ENCODE measurements at regions not wholly inside any gene's neighbourhood (a gene's known extent, or its start where the extent isn't known, plus 50 kb on each side); places are given as distances from the start of the nearest gene placed in this dataset.

DNA sequence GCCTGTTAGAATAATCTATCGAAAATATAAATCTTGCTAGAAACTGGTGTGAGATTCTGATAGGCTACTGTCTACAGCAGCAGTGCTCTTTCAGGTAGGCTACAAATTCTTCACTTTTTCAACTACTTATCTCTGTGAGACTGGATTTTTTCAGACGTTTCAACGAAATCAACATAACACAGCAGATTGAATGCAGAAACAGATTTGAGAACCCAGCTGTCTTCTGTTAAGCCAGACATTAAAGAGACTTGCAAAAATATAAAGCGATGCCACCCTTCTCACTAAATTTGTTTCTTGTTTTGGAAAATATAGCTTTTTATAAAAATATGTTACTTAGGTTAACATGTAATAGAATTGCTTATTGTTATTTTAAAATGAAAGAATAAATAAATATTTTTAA is 140.6 kb upstream of the PHACTR1 start:
- Histone ChIP-seq H3K27me3 (replicated peaks; ENCODE audit: control insufficient read depth, insufficient read depth, low read length) (no peaks in the 10 kb centered on the region), H3K9ac (ENCODE audit: low read length) (no peak overlapping the region), H3K4me1 (ENCODE audit: control insufficient read depth, insufficient read depth, low read length) (peaks cover 35% of the 10 kb centered on the region), H3K9me3 (ENCODE audit: control insufficient read depth, low read length) (no peaks in the 10 kb centered on the region), H3K4me3 (ENCODE audit: low read length) (no peak overlapping the region), H3K36me3 (ENCODE audit: control insufficient read depth, insufficient read depth, low read length, severe bottlenecking) (no peaks in the 10 kb centered on the region)
- no peak for DNase-seq (ENCODE audit: low read depth)

GRCh38 chr6:12576389-12576788 is 140.2 kb upstream of the PHACTR1 start:
- H3K9ac ChIP-seq (ENCODE audit: low read length): no peak overlapping the region
- no peak overlapping the region for H3K4me3 ChIP-seq (ENCODE audit: low read length)
- DNase-seq (ENCODE audit: low read depth): peak; percentile 60
- peaks cover 35% of the 10 kb centered on the region for H3K4me1 ChIP-seq (ENCODE audit: control insufficient read depth, insufficient read depth, low read length)
- no peaks in the 10 kb centered on the region for H3K27me3 ChIP-seq (replicated peaks; ENCODE audit: control insufficient read depth, insufficient read depth, low read length)
- no peaks in the 10 kb centered on the region for H3K36me3 ChIP-seq (ENCODE audit: control insufficient read depth, insufficient read depth, low read length, severe bottlenecking)
- no peaks in the 10 kb centered on the region for H3K9me3 ChIP-seq (ENCODE audit: control insufficient read depth, low read length)

DNA sequence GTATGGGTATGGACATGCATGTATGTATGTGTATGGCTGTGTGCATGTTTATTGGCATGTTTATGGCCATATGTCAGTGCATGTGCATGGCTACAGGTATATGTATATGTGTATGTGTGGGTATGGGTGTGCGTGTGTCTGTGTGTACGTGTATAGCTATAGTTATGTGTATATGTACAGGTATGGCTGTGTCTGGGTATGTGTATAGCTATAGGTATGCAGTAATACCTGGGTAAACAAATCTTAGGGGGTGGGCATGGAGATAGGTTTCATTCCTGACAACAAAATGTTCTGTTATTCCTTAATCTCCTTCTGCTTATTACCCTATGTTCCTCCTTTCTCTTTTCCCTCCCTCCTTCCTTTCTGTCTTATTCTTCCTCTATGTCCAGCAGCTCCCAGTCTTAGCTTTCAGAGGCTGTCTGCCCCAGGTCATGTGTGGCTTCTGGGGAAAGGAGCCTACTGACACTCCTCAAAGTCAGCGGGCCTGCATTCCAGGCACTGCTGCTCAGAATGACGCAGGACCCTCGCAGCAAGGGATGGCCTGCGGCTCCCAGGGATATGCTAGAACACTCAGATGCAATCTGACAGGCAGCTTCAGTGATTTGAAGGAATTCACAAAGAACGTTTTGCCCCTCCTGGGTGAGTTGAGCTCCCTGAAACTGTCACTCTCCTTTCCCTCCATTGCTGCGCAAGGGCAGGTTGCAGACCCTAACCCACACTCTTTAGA is 139.3 kb upstream of the PHACTR1 start:
- peaks cover 35% of the 10 kb centered on the region for H3K4me1 ChIP-seq (ENCODE audit: control insufficient read depth, insufficient read depth, low read length)
- no peak for DNase-seq (ENCODE audit: low read depth)
- H3K27me3 ChIP-seq (replicated peaks; ENCODE audit: control insufficient read depth, insufficient read depth, low read length): no peaks in the 10 kb centered on the region
- H3K9me3 ChIP-seq (ENCODE audit: control insufficient read depth, low read length): no peaks in the 10 kb centered on the region
- peak overlapping the region; percentile 7 for H3K9ac ChIP-seq (ENCODE audit: low read length)
- H3K4me3 ChIP-seq (ENCODE audit: low read length): no peak overlapping the region
- H3K36me3 ChIP-seq (ENCODE audit: control insufficient read depth, insufficient read depth, low read length, severe bottlenecking): no peaks in the 10 kb centered on the region

GRCh38 chr6:12578097-12578496 is 138.5 kb upstream of the PHACTR1 start:
- Histone ChIP-seq H3K9ac (ENCODE audit: low read length) (no peak overlapping the region), H3K9me3 (ENCODE audit: control insufficient read depth, low read length) (no peaks in the 10 kb centered on the region), H3K27me3 (replicated peaks; ENCODE audit: control insufficient read depth, insufficient read depth, low read length) (no peaks in the 10 kb centered on the region), H3K36me3 (ENCODE audit: control insufficient read depth, insufficient read depth, low read length, severe bottlenecking) (no peaks in the 10 kb centered on the region), H3K4me3 (ENCODE audit: low read length) (no peak overlapping the region), H3K4me1 (ENCODE audit: control insufficient read depth, insufficient read depth, low read length) (peaks cover 30% of the 10 kb centered on the region)
- no peak for DNase-seq (ENCODE audit: low read depth)

- DNase-seq (ENCODE audit: low read depth): no peak
- Histone ChIP-seq H3K9me3 (ENCODE audit: control insufficient read depth, low read length) (no peaks in the 10 kb centered on the region), H3K9ac (ENCODE audit: low read length) (no peak overlapping the region), H3K36me3 (ENCODE audit: control insufficient read depth, insufficient read depth, low read length, severe bottlenecking) (no peaks in the 10 kb centered on the region), H3K4me1 (ENCODE audit: control insufficient read depth, insufficient read depth, low read length) (peaks cover 24% of the 10 kb centered on the region), H3K4me3 (ENCODE audit: low read length) (no peak overlapping the region), H3K27me3 (replicated peaks; ENCODE audit: control insufficient read depth, insufficient read depth, low read length) (no peaks in the 10 kb centered on the region)
Measured at GRCh38 chr6:12578751-12579150, 137.8 kb upstream of the PHACTR1 start.

DNA sequence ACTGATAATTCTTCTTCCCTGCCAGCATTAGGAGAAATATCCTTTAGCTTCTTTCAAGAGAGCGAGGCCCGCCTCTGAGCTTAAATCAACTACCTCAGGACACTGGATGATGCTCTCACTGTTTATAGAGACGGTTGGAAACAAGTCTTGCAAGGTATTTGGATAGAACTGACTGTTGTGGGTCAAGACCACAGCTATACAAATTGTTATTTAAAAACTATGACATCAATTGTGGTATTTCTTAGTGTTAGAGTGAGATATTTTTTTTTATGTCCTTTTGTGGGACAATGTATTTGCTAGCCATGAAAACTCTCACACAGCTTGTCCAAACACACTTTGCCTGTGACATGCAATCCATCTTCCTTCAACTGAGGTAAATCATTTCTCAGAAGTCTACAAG is 136.3 kb upstream of the PHACTR1 start:
- no peaks in the 10 kb centered on the region for H3K36me3 ChIP-seq (ENCODE audit: control insufficient read depth, insufficient read depth, low read length, severe bottlenecking)
- no peak for DNase-seq (ENCODE audit: low read depth)
- H3K4me1 ChIP-seq (ENCODE audit: control insufficient read depth, insufficient read depth, low read length): peaks cover 23% of the 10 kb centered on the region
- no peaks in the 10 kb centered on the region for H3K9me3 ChIP-seq (ENCODE audit: control insufficient read depth, low read length)
- no peak overlapping the region for H3K9ac ChIP-seq (ENCODE audit: low read length)
- no peaks in the 10 kb centered on the region for H3K27me3 ChIP-seq (replicated peaks; ENCODE audit: control insufficient read depth, insufficient read depth, low read length)
- no peak overlapping the region for H3K4me3 ChIP-seq (ENCODE audit: low read length)

GRCh38 chr6:12582421-12583110 is 134.0 kb upstream of the PHACTR1 start:
- Histone ChIP-seq H3K4me3 (ENCODE audit: low read length) (no peak overlapping the region), H3K4me1 (ENCODE audit: control insufficient read depth, insufficient read depth, low read length) (peaks cover 7% of the 10 kb centered on the region), H3K36me3 (ENCODE audit: control insufficient read depth, insufficient read depth, low read length, severe bottlenecking) (no peaks in the 10 kb centered on the region), H3K9me3 (ENCODE audit: control insufficient read depth, low read length) (no peaks in the 10 kb centered on the region), H3K27me3 (replicated peaks; ENCODE audit: control insufficient read depth, insufficient read depth, low read length) (no peaks in the 10 kb centered on the region), H3K9ac (ENCODE audit: low read length) (no peak overlapping the region)
- no peak for DNase-seq (ENCODE audit: low read depth)

DNA sequence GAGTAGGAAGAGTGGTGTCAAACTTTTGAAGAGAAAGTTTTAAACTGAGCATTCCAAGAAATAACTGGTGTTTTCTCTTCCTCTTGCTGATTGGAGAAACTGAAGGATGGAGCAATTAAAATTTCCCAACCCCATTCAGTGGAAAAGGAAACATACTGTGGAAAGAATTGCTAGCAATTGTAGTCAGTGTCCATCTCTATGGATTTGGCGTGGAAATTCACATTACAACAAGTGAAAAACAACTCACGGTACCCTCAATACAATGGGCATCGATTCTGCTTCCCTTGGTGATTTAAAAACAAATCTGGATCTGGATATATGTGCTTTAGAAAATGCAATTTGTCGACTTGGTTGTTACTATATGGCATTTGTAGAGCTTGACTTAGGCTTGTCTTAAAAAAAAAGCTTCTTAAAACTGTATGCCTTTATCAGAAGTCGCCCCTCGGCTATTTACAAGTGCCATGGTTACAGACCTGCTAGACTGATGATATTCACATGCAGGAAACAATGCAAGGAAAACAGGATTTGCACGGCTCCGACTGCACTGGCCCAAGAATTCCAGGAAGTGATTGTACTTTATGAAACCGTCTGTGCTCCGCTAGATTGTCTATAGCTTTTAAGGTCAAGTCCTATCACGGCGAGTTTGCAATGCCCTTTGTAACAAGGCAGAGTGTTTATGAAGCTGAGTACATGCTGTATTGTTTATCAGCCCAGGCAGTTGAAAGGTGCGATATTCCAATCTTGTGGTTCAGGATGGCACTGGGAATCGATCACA is 131.7 kb upstream of the PHACTR1 start:
- H3K4me3 ChIP-seq (ENCODE audit: low read length): no peak overlapping the region
- no peaks in the 10 kb centered on the region for H3K27me3 ChIP-seq (replicated peaks; ENCODE audit: control insufficient read depth, insufficient read depth, low read length)
- H3K9me3 ChIP-seq (ENCODE audit: control insufficient read depth, low read length): no peaks in the 10 kb centered on the region
- no peaks in the 10 kb centered on the region for H3K36me3 ChIP-seq (ENCODE audit: control insufficient read depth, insufficient read depth, low read length, severe bottlenecking)
- no peak overlapping the region for H3K9ac ChIP-seq (ENCODE audit: low read length)
- peaks cover 9% of the 10 kb centered on the region for H3K4me1 ChIP-seq (ENCODE audit: control insufficient read depth, insufficient read depth, low read length)
- DNase-seq (ENCODE audit: low read depth): no peak

DNA sequence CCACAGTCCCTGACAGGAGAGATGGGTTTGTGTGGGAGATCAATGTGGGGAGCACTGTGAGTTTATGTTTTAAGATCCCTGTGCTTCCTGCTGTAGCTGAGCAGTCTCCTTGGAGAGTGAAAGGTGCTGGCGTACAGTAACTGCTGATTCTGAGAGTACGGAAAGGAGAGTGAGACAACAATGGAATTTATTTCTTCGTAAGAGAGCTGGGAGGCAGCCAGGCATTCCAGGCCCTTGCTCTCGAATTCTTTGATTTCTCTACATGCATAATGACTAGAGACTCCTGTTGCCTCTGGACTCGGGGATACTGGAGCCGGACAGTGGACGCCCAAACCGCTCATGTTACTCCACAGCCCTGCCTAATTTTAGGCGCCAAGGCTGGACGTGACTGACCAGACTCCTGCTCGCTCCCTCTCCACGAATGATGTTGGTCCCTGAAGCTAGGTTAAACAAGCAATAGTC is 131.0 kb upstream of the PHACTR1 start:
- Histone ChIP-seq H3K27me3 (replicated peaks; ENCODE audit: control insufficient read depth, insufficient read depth, low read length) (no peaks in the 10 kb centered on the region), H3K4me1 (ENCODE audit: control insufficient read depth, insufficient read depth, low read length) (peaks cover 9% of the 10 kb centered on the region), H3K9me3 (ENCODE audit: control insufficient read depth, low read length) (no peaks in the 10 kb centered on the region), H3K36me3 (ENCODE audit: control insufficient read depth, insufficient read depth, low read length, severe bottlenecking) (no peaks in the 10 kb centered on the region), H3K4me3 (ENCODE audit: low read length) (no peak overlapping the region), H3K9ac (ENCODE audit: low read length) (no peak overlapping the region)
- no peak for DNase-seq (ENCODE audit: low read depth)

GRCh38 chr6:12586721-12587480 is 129.7 kb upstream of the PHACTR1 start:
- DNase-seq (ENCODE audit: low read depth): no peak
- H3K4me3 ChIP-seq (ENCODE audit: low read length): no peak overlapping the region
- H3K9ac ChIP-seq (ENCODE audit: low read length): no peak overlapping the region
- no peaks in the 10 kb centered on the region for H3K36me3 ChIP-seq (ENCODE audit: control insufficient read depth, insufficient read depth, low read length, severe bottlenecking)
- H3K27me3 ChIP-seq (replicated peaks; ENCODE audit: control insufficient read depth, insufficient read depth, low read length): no peaks in the 10 kb centered on the region
- no peaks in the 10 kb centered on the region for H3K9me3 ChIP-seq (ENCODE audit: control insufficient read depth, low read length)
- H3K4me1 ChIP-seq (ENCODE audit: control insufficient read depth, insufficient read depth, low read length): peaks cover 9% of the 10 kb centered on the region

DNA sequence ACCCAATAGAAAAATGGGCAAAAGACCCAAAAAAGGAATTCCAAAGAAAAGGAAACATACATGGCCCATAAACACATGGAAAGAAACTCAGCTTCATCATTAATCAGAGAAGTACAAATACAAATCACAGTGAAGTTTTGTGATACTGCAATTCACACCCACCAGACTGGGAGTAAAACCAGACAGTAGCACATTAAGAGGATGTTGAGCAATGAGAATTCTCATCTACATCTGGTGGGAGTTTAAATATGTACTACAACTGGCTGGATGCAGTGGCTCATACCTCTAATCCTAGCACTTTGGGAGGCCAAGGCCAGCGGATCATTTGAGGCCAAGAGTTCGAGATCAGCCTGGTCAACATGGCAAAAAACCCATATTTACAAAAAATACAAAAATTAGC is 125.7 kb upstream of the PHACTR1 start:
- no peak for DNase-seq (ENCODE audit: low read depth)
- no peak overlapping the region for H3K4me3 ChIP-seq (ENCODE audit: low read length)
- no peaks in the 10 kb centered on the region for H3K9me3 ChIP-seq (ENCODE audit: control insufficient read depth, low read length)
- no peak overlapping the region for H3K9ac ChIP-seq (ENCODE audit: low read length)
- H3K4me1 ChIP-seq (ENCODE audit: control insufficient read depth, insufficient read depth, low read length): peaks cover 39% of the 10 kb centered on the region
- no peaks in the 10 kb centered on the region for H3K27me3 ChIP-seq (replicated peaks; ENCODE audit: control insufficient read depth, insufficient read depth, low read length)
- no peaks in the 10 kb centered on the region for H3K36me3 ChIP-seq (ENCODE audit: control insufficient read depth, insufficient read depth, low read length, severe bottlenecking)
